Osteoblast (primary cell): ENCODE measurements at regions not wholly inside any gene's neighbourhood (a gene's known extent, or its start where the extent isn't known, plus 50 kb on each side); places are given as distances from the start of the nearest gene placed in this dataset.

ENCODE experiments used
- DNase-seq: peaks from one replicate; pipeline ENCODE4 v3.0.0; 2011; ENCODE audit warnings: low spot score, mixed read lengths; ENCODE audit not compliant: insufficient read length; ENCODE audit errors: missing footprints
- H2AFZ ChIP-seq: 2 replicates; pipeline ENCODE4 v1.6.0; 2011; ENCODE audit warnings: mild to moderate bottlenecking, low read length
- H3K27ac ChIP-seq: 2 replicates; pipeline ENCODE4 v1.5.1; 2011; ENCODE audit warnings: mild to moderate bottlenecking, low read depth, low read length, moderate library complexity
- H3K27me3 ChIP-seq: 2 replicates; pipeline ENCODE4 v1.6.0; 2012; ENCODE audit warnings: mild to moderate bottlenecking, control low read depth, inconsistent platforms, low read length, moderate library complexity; ENCODE audit not compliant: insufficient read depth
- H3K36me3 ChIP-seq: 2 replicates; pipeline ENCODE4 v1.5.1; 2011; ENCODE audit warnings: mild to moderate bottlenecking, low read length, control low read depth, moderate library complexity; ENCODE audit not compliant: insufficient read depth
- H3K4me1 ChIP-seq: 2 replicates; pipeline ENCODE4 v1.5.1; 2011; ENCODE audit warnings: mild to moderate bottlenecking, low read length, control low read depth, moderate library complexity; ENCODE audit not compliant: insufficient read depth
- H3K4me2 ChIP-seq: 2 replicates; pipeline ENCODE4 v1.6.0; 2011; ENCODE audit warnings: mild to moderate bottlenecking, low read length; ENCODE audit not compliant: insufficient read depth
- H3K4me3 ChIP-seq: fragments of 200-600 bp; sonication (generic); 3 replicates; pipeline ENCODE4 v1.5.1; 2012; ENCODE audit warnings: mild to moderate bottlenecking, low read length, inconsistent platforms; ENCODE audit not compliant: insufficient read depth
- H3K79me2 ChIP-seq: 2 replicates; pipeline ENCODE4 v1.6.0; 2012; ENCODE audit warnings: mild to moderate bottlenecking, low read length, control low read depth, inconsistent platforms; ENCODE audit not compliant: insufficient read depth
- H3K9me3 ChIP-seq: 2 replicates; pipeline ENCODE4 v1.5.1; 2011; ENCODE audit warnings: low read depth, low read length, control low read depth
- H4K20me1 ChIP-seq: 2 replicates; pipeline ENCODE4 v1.6.0; 2012; ENCODE audit warnings: mild to moderate bottlenecking, low read length, control low read depth; ENCODE audit not compliant: insufficient read depth
- CTCF ChIP-seq: IDR thresholded peaks from 2 replicates; pipeline ENCODE4 v1.5.1; 2011; ENCODE audit warnings: mild to moderate bottlenecking, low read depth, low read length, moderate library complexity; ENCODE audit errors: extremely low read depth

GRCh38 chr4:24003496-24003895 is 113.6 kb upstream of the PPARGC1A start:
- no peak for DNase-seq
- H3K79me2 ChIP-seq: no peaks in the 10 kb centered on the region
- no peak overlapping the region for H3K4me2 ChIP-seq
- no peaks in the 10 kb centered on the region for H3K27me3 ChIP-seq
- H3K4me3 ChIP-seq: no peak overlapping the region
- H3K9me3 ChIP-seq: no peaks in the 10 kb centered on the region
- H3K36me3 ChIP-seq: no peaks in the 10 kb centered on the region
- no peaks in the 10 kb centered on the region for H4K20me1 ChIP-seq
- no peak overlapping the region for H3K27ac ChIP-seq
- TF ChIP-seq CTCF: no peak
- H2AFZ ChIP-seq: no peak overlapping the region
- no peaks in the 10 kb centered on the region for H3K4me1 ChIP-seq

- Histone ChIP-seq H4K20me1 (no peaks in the 10 kb centered on the region), H3K27ac (no peak overlapping the region), H3K27me3 (no peaks in the 10 kb centered on the region), H2AFZ (no peak overlapping the region), H3K4me2 (no peak overlapping the region), H3K79me2 (no peaks in the 10 kb centered on the region), H3K4me1 (no peaks in the 10 kb centered on the region), H3K9me3 (no peaks in the 10 kb centered on the region), H3K4me3 (no peak overlapping the region), H3K36me3 (no peaks in the 10 kb centered on the region)
- no peak for TF ChIP-seq CTCF
- no peak for DNase-seq
Observed at GRCh38 chr4:24002330-24002966, 112.6 kb upstream of the PPARGC1A start.

GRCh38 chr4:24001486-24002329 is 111.9 kb upstream of the PPARGC1A start:
- DNase-seq: no peak
- H4K20me1 ChIP-seq: no peaks in the 10 kb centered on the region

More at GRCh38 chr4:24001486-24002329, 111.9 kb upstream of the PPARGC1A start:
- Histone ChIP-seq H3K4me3 (no peak overlapping the region), H3K79me2 (no peaks in the 10 kb centered on the region), H2AFZ (no peak overlapping the region), H3K4me1 (no peaks in the 10 kb centered on the region), H3K27ac (no peak overlapping the region), H3K36me3 (no peaks in the 10 kb centered on the region), H3K4me2 (no peak overlapping the region), H3K9me3 (no peaks in the 10 kb centered on the region), H3K27me3 (no peaks in the 10 kb centered on the region)
- no peak for TF ChIP-seq CTCF
